Parathyroid adenoma (tissue), 2 donors: ENCODE measurements at regions not wholly inside any gene's neighbourhood (a gene's known extent, or its start where the extent isn't known, plus 50 kb on each side); places are given as distances from the start of the nearest gene placed in this dataset.

Source experiments
- H2AFZ ChIP-seq: fragments of 300-600 bp; sonication (generic); one replicate; pipeline ENCODE4 v1.7.0; 2017; ENCODE audit warnings: antibody characterized with exemption, mild to moderate bottlenecking
- H3K27ac ChIP-seq: fragments of 300-600 bp; sonication (generic); one replicate; pipeline ENCODE4 v1.7.0; 2017
- H3K27me3 ChIP-seq: fragments of 300-600 bp; sonication (generic); one replicate; pipeline ENCODE4 v1.7.0; 2017; ENCODE audit warnings: low read length; ENCODE audit not compliant: control insufficient read depth, insufficient read depth
- H3K36me3 ChIP-seq: fragments of 300-600 bp; sonication (generic); one replicate; pipeline ENCODE4 v1.7.0; 2017; ENCODE audit warnings: low read length; ENCODE audit not compliant: control insufficient read depth, insufficient read depth
- H3K4me1 ChIP-seq: fragments of 300-600 bp; sonication (generic); one replicate; pipeline ENCODE4 v1.7.0; 2017; ENCODE audit warnings: control low read depth
- H3K4me2 ChIP-seq: fragments of 300-600 bp; sonication (generic); one replicate; pipeline ENCODE4 v1.7.0; 2017; ENCODE audit warnings: low read length
- H3K4me3 ChIP-seq: fragments of 300-600 bp; sonication (generic); one replicate; pipeline ENCODE4 v1.7.0; 2017; ENCODE audit warnings: low read depth, low read length
- H3K79me2 ChIP-seq: fragments of 300-600 bp; sonication (generic); one replicate; pipeline ENCODE4 v1.7.0; 2017; ENCODE audit warnings: control low read depth
- H3K9ac ChIP-seq: fragments of 300-600 bp; sonication (generic); one replicate; pipeline ENCODE4 v1.7.0; 2017; ENCODE audit warnings: mild to moderate bottlenecking
- H3K9me3 ChIP-seq: fragments of 300-600 bp; sonication (generic); one replicate; pipeline ENCODE4 v1.7.0; 2017; ENCODE audit warnings: low read length; ENCODE audit not compliant: control insufficient read depth
- TF ChIP-seq, protein P1 (sequence below): fragments of 300-600 bp; sonication (generic); IDR thresholded peaks from one replicate; pipeline ENCODE4 v1.7.0; 2017; ENCODE audit warnings: antibody characterized with exemption, mild to moderate bottlenecking
- donor health status: primary hyperparathyroidism.

DNA sequence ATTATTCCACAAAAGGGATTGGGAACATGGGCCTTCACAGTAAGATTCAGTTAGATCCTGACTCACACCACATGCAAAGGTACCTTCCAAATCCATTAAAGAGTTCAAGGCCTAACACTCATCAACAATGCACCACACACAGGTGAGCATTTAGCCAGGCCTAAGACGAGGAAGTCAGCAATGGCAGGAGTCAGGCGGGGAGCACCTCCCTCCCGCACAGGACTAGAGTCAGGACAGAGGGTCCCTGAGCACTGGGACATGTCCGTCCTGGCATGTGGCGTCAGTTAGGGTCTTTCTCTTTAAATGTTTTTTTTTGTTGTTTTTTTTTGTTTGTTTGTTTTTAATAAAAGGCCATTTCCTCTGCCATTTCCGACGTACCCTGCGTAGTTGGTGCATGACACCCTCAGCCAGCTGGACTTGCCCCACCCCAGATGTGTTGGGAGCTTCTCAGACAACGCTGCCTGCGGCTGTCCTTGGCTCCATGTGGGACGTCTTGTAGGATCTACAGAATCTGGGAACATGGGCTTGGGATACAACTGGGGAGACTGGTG is 1458.6 kb downstream of the BRD1 start:
- H3K4me1 ChIP-seq: no peaks in the 10 kb centered on the region
- no peaks in the 10 kb centered on the region for H3K9me3 ChIP-seq
- no peak overlapping the region for H2AFZ ChIP-seq
- H3K36me3 ChIP-seq: no peaks in the 10 kb centered on the region
- H3K27me3 ChIP-seq: no peaks in the 10 kb centered on the region
- TF ChIP-seq, protein P1, sequence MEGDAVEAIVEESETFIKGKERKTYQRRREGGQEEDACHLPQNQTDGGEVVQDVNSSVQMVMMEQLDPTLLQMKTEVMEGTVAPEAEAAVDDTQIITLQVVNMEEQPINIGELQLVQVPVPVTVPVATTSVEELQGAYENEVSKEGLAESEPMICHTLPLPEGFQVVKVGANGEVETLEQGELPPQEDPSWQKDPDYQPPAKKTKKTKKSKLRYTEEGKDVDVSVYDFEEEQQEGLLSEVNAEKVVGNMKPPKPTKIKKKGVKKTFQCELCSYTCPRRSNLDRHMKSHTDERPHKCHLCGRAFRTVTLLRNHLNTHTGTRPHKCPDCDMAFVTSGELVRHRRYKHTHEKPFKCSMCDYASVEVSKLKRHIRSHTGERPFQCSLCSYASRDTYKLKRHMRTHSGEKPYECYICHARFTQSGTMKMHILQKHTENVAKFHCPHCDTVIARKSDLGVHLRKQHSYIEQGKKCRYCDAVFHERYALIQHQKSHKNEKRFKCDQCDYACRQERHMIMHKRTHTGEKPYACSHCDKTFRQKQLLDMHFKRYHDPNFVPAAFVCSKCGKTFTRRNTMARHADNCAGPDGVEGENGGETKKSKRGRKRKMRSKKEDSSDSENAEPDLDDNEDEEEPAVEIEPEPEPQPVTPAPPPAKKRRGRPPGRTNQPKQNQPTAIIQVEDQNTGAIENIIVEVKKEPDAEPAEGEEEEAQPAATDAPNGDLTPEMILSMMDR: no peak
- H3K4me2 ChIP-seq: no peak overlapping the region
- no peak overlapping the region for H3K27ac ChIP-seq
- H3K79me2 ChIP-seq: no peaks in the 10 kb centered on the region
- no peak overlapping the region for H3K4me3 ChIP-seq
- H3K9ac ChIP-seq: no peak overlapping the region

DNA sequence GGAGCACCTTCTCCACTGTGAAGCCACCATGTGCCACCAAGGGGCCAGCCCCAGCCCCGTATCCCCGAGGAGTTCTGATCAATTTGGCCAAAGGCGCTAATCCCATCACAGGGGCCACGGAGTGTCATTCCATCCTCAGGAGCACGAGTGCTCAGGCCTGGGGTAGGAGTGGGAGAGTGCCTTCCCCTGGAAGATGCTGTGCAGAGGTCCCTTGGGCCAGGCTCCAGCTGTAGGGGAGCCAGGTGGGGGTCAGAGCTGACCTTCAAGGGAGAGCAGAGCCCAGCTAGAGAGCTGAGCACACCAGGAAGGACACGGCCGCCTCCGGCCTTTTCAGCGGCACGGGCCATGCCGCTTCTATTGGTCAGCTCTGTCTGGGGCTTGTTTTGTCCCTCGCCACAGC is 1459.9 kb downstream of the BRD1 start:
- no peaks in the 10 kb centered on the region for H3K27me3 ChIP-seq
- H3K4me2 ChIP-seq: no peak overlapping the region
- H3K9ac ChIP-seq: no peak overlapping the region
- no peaks in the 10 kb centered on the region for H3K36me3 ChIP-seq
- H3K4me3 ChIP-seq: no peak overlapping the region
- no peaks in the 10 kb centered on the region for H3K9me3 ChIP-seq
- no peaks in the 10 kb centered on the region for H3K4me1 ChIP-seq
- H2AFZ ChIP-seq: no peak overlapping the region
- H3K79me2 ChIP-seq: no peaks in the 10 kb centered on the region
- no peak overlapping the region for H3K27ac ChIP-seq
- TF ChIP-seq, protein P1: no peak

DNA sequence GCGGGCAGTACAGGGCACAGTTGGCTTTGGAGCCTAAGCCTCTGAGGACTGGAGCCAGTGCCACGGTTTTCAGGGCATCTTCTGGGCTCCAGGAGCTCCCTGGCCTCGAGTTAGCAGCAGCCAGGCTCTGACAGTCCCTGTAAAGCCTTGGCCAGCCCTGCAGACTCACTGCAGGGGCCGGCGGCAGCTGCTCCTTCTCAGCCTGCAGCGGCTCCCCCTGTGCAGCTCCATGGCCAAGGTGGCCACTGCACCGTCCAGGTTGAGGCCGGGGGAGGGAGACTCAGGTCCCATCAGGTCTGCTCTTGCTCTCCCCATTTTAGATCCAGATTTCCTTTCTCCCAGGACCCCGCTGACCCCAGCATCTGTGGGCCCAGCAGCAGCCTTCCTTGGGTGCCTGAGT is 1461.1 kb downstream of the BRD1 start:
- H3K9ac ChIP-seq: no peak overlapping the region
- H3K4me3 ChIP-seq: no peak overlapping the region
- H3K4me2 ChIP-seq: no peak overlapping the region
- no peaks in the 10 kb centered on the region for H3K9me3 ChIP-seq
- H2AFZ ChIP-seq: no peak overlapping the region
- H3K27me3 ChIP-seq: no peaks in the 10 kb centered on the region
- TF ChIP-seq, protein P1: no peak
- H3K79me2 ChIP-seq: no peaks in the 10 kb centered on the region
- no peaks in the 10 kb centered on the region for H3K4me1 ChIP-seq
- H3K27ac ChIP-seq: no peak overlapping the region
- H3K36me3 ChIP-seq: no peaks in the 10 kb centered on the region

DNA sequence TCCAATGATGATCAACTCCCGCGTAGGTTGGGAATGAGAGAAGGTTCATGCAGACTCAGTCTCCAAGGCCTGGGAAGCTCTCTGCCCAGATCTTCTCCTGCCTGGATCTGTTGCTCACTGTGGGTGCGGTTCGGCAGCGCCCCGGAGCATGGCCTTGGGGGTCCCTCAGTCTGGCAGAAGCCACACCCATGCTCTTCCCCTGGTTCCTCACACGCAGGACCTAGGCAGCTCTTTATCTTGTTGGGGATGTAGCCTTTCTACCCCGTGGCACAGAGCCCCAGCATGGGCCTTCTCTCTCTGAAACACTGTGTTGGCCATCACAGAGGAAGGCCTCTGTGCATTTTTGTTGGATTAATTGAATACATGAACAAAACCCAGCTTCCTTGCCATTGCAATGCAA is 1461.6 kb downstream of the BRD1 start:
- no peaks in the 10 kb centered on the region for H3K36me3 ChIP-seq
- no peaks in the 10 kb centered on the region for H3K9me3 ChIP-seq
- H3K4me3 ChIP-seq: no peak overlapping the region
- no peaks in the 10 kb centered on the region for H3K4me1 ChIP-seq
- H3K79me2 ChIP-seq: no peaks in the 10 kb centered on the region
- no peak overlapping the region for H3K4me2 ChIP-seq
- no peak overlapping the region for H3K9ac ChIP-seq
- TF ChIP-seq, protein P1: no peak
- no peak overlapping the region for H2AFZ ChIP-seq
- no peaks in the 10 kb centered on the region for H3K27me3 ChIP-seq
- H3K27ac ChIP-seq: no peak overlapping the region

DNA sequence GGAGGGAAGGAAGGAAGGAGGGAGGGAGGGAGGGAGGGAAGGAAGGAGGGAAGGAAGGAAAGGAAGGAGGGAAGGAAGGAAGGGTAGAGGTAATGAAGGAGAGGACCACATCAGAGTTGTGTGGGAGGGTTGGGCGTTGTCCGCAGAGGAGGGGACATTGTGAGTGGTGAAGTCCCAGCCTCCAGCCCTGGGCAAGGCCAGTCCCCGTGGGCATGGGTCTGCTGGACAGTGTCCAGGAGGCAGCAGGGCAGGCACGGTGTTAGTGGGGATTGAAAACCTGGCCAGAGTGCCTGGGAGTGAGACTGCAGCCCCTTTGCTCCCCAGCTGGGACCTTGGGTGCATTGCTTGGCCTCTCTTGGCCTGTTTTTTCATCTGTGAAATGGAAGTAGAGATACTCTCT is 1462.3 kb downstream of the BRD1 start:
- no peak overlapping the region for H3K9ac ChIP-seq
- TF ChIP-seq, protein P1: no peak
- H3K4me3 ChIP-seq: no peak overlapping the region
- no peak overlapping the region for H3K4me2 ChIP-seq
- no peaks in the 10 kb centered on the region for H3K4me1 ChIP-seq
- H3K27ac ChIP-seq: no peak overlapping the region
- H2AFZ ChIP-seq: no peak overlapping the region
- no peaks in the 10 kb centered on the region for H3K27me3 ChIP-seq
- H3K36me3 ChIP-seq: no peaks in the 10 kb centered on the region
- H3K9me3 ChIP-seq: no peaks in the 10 kb centered on the region
- H3K79me2 ChIP-seq: no peaks in the 10 kb centered on the region
